ENCODE measurements at regions not wholly inside any gene's neighbourhood (a gene's known extent, or its start where the extent isn't known, plus 50 kb on each side); places are given as distances from the start of the nearest gene placed in this dataset.

DNA sequence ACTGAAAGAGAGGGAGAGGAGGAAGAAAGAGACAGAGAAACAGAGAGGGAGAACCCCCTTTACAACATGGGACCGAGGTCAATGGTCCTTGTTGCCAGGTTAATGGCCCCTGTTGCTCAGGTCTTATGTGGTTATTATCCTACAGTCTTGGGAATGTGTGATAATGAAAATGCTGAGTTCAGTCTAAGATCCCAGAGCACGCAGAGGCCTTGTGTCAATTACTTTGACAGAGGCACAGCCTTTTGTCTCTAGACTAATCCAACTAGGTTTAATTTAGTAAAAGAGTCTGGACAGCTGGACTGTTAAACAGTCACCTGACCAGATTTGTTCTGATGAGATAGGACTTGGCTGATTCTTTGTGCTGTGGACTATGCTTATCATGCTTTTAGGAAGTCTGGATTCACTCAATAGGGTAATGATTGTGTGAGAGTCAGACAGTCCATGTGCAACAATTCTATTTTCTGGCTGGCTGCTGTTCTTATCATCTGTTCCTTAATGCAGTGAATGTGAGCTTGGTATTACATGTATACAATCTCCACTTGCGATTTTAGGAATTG lies 157.4 kb upstream of the MAGI2 start:
- TF ChIP-seq, protein P1, sequence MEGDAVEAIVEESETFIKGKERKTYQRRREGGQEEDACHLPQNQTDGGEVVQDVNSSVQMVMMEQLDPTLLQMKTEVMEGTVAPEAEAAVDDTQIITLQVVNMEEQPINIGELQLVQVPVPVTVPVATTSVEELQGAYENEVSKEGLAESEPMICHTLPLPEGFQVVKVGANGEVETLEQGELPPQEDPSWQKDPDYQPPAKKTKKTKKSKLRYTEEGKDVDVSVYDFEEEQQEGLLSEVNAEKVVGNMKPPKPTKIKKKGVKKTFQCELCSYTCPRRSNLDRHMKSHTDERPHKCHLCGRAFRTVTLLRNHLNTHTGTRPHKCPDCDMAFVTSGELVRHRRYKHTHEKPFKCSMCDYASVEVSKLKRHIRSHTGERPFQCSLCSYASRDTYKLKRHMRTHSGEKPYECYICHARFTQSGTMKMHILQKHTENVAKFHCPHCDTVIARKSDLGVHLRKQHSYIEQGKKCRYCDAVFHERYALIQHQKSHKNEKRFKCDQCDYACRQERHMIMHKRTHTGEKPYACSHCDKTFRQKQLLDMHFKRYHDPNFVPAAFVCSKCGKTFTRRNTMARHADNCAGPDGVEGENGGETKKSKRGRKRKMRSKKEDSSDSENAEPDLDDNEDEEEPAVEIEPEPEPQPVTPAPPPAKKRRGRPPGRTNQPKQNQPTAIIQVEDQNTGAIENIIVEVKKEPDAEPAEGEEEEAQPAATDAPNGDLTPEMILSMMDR (IDR thresholded peaks at IDR 0.05) = no peak
- TF ChIP-seq POLR2A (IDR thresholded peaks at IDR 0.05) = no peak

Data from uterus (tissue), 2 donors.